OCI-LY1 (cell line): ENCODE measurements at regions not wholly inside any gene's neighbourhood (a gene's known extent, or its start where the extent isn't known, plus 50 kb on each side); places are given as distances from the start of the nearest gene placed in this dataset.

Experiments
- H2AFZ ChIP-seq: fragments of 200-600 bp; sonication (generic), shearing (Covaris generic); 2 replicates; pipeline ENCODE4 v1.6.0; 2014; ENCODE audit warnings: antibody characterized with exemption, mild to moderate bottlenecking, low read length
- H3F3A ChIP-seq: fragments of 200-600 bp; sonication (generic), shearing (Covaris generic); 2 replicates; pipeline ENCODE4 v1.6.0; 2014; ENCODE audit warnings: mild to moderate bottlenecking, antibody characterized with exemption, low read length, moderate library complexity; ENCODE audit not compliant: insufficient read depth
- H3K27ac ChIP-seq: fragments of 200-600 bp; sonication (generic); 2 replicates; pipeline ENCODE4 v1.5.1; 2014; ENCODE audit warnings: low read length, mixed run types, mild to moderate bottlenecking, low read depth; ENCODE audit not compliant: poor library complexity, severe bottlenecking
- H3K27me3 ChIP-seq: fragments of 200-600 bp; sonication (generic); 2 replicates; pipeline ENCODE4 v1.6.0; 2014; ENCODE audit warnings: antibody characterized with exemption, mild to moderate bottlenecking, low read length, moderate library complexity; ENCODE audit not compliant: insufficient read depth
- H3K36me3 ChIP-seq: fragments of 200-600 bp; sonication (generic); 2 replicates; pipeline ENCODE4 v1.6.1; 2014; ENCODE audit warnings: mild to moderate bottlenecking, antibody characterized with exemption, low read length, moderate library complexity, mixed read lengths; ENCODE audit not compliant: insufficient read depth
- H3K4me1 ChIP-seq: fragments of 200-600 bp; sonication (generic); 2 replicates; pipeline ENCODE4 v1.5.1; 2014; ENCODE audit warnings: mild to moderate bottlenecking, low read length, moderate library complexity; ENCODE audit not compliant: insufficient read depth, severe bottlenecking
- H3K4me2 ChIP-seq: fragments of 200-600 bp; sonication (generic), shearing (Covaris generic); 2 replicates; pipeline ENCODE4 v1.6.1; 2014; ENCODE audit warnings: low read length
- H3K4me3 ChIP-seq: fragments of 200-600 bp; sonication (generic); 2 replicates; pipeline ENCODE4 v1.5.1; 2014; ENCODE audit warnings: low read length, low read depth, mild to moderate bottlenecking, mixed read lengths; ENCODE audit not compliant: poor library complexity, severe bottlenecking
- H3K79me2 ChIP-seq: fragments of 200-600 bp; shearing (Covaris generic); 2 replicates; pipeline ENCODE4 v1.6.1; 2016; ENCODE audit warnings: mixed run types, low read length, mixed read lengths; ENCODE audit not compliant: insufficient read depth
- H3K9ac ChIP-seq: fragments of 200-600 bp; sonication (generic), shearing (Covaris generic); 2 replicates; pipeline ENCODE4 v1.6.1; 2014; ENCODE audit warnings: mild to moderate bottlenecking, low read length, mixed read lengths
- H3K9me2 ChIP-seq: fragments of 200-600 bp; sonication (generic), shearing (Covaris generic); 2 replicates; pipeline ENCODE4 v1.6.1; 2014; ENCODE audit warnings: low read depth, mild to moderate bottlenecking, low read length, mixed read lengths
- H3K9me3 ChIP-seq: fragments of 200-600 bp; shearing (Covaris generic); 2 replicates; pipeline ENCODE4 v1.6.1; 2014; ENCODE audit warnings: low read length, mixed read lengths
- H4K20me1 ChIP-seq: fragments of 200-600 bp; sonication (generic), shearing (Covaris generic); 2 replicates; pipeline ENCODE4 v1.6.0; 2016; ENCODE audit warnings: mild to moderate bottlenecking, low read length; ENCODE audit not compliant: insufficient read depth
- EZH2 ChIP-seq: fragments of 200-600 bp; sonication (generic), shearing (Covaris generic); IDR thresholded peaks from 2 replicates; pipeline ENCODE4 v1.8.0; 2017; ENCODE audit warnings: borderline replicate concordance, mixed run types, mild to moderate bottlenecking, antibody characterized with exemption, low read length, moderate library complexity, mixed read lengths
- TF ChIP-seq, protein P1 (sequence below): fragments of 200-600 bp; sonication (generic), shearing (Covaris generic); IDR thresholded peaks from 2 replicates; pipeline ENCODE4 v1.5.1; 2017; ENCODE audit warnings: mild to moderate bottlenecking, antibody characterized with exemption, low read length, moderate library complexity, mixed read lengths

DNA sequence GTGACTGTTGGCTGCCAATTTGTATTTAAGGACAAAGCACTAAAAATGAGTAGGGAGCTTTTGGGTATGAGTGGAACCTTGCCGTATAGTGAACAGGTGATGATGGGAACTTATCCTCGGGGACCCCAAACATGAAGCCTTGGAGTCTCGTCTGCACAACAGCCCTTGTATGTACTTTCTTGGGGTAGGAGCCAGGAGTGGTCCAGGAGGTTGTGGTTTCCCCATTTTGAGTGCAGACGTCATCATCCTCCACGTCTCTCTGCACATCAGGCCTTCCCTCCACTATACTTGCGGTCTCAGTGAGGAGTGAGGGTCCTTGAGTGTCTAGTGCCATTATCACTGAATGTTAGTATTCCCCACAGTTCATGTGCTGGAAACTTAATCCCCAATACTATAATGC, 101.5 kb upstream of the HS6ST1 start:
- Histone ChIP-seq H3K9me2 (no peaks in the 10 kb centered on the region), H3K27ac (no peak overlapping the region), H3K9me3 (no peaks in the 10 kb centered on the region), H3K4me2 (no peak overlapping the region), H4K20me1 (no peaks in the 10 kb centered on the region), H2AFZ (no peak overlapping the region), H3K9ac (no peak overlapping the region), H3K79me2 (no peaks in the 10 kb centered on the region), H3F3A (no peaks in the 10 kb centered on the region), H3K27me3 (no peaks in the 10 kb centered on the region), H3K36me3 (no peaks in the 10 kb centered on the region), H3K4me3 (no peak overlapping the region), H3K4me1 (no peaks in the 10 kb centered on the region)
- TF ChIP-seq EZH2: no peak
- TF ChIP-seq, protein P1, sequence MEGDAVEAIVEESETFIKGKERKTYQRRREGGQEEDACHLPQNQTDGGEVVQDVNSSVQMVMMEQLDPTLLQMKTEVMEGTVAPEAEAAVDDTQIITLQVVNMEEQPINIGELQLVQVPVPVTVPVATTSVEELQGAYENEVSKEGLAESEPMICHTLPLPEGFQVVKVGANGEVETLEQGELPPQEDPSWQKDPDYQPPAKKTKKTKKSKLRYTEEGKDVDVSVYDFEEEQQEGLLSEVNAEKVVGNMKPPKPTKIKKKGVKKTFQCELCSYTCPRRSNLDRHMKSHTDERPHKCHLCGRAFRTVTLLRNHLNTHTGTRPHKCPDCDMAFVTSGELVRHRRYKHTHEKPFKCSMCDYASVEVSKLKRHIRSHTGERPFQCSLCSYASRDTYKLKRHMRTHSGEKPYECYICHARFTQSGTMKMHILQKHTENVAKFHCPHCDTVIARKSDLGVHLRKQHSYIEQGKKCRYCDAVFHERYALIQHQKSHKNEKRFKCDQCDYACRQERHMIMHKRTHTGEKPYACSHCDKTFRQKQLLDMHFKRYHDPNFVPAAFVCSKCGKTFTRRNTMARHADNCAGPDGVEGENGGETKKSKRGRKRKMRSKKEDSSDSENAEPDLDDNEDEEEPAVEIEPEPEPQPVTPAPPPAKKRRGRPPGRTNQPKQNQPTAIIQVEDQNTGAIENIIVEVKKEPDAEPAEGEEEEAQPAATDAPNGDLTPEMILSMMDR: no peak

DNA sequence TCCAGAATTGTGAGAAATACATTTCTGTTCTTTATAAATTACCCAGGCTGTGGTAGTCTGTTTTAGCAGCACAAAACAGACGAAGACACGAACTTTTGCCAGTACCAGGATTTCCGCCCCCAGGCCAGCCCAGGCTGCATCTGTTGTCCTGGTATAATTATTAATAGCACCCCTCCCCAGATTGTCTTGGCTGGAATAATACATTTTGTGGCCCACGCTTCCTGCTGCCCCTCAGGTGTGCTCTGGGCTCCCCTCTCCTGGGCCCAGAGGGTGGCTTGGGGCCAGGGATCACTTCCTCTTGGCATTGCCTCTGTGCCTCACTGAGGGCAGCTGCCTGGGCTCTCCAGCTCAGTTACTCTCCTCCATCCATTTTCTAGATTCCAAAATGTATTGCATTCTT, 102.1 kb upstream of the HS6ST1 start:
- no peak overlapping the region for H3K9ac ChIP-seq
- H3K36me3 ChIP-seq: no peaks in the 10 kb centered on the region
- no peak overlapping the region for H3K4me3 ChIP-seq
- no peaks in the 10 kb centered on the region for H3F3A ChIP-seq
- H3K27me3 ChIP-seq: no peaks in the 10 kb centered on the region
- H3K4me1 ChIP-seq: no peaks in the 10 kb centered on the region
- H3K79me2 ChIP-seq: no peaks in the 10 kb centered on the region
- H2AFZ ChIP-seq: no peak overlapping the region
- H3K9me3 ChIP-seq: no peaks in the 10 kb centered on the region
- H3K27ac ChIP-seq: no peak overlapping the region
- no peaks in the 10 kb centered on the region for H3K9me2 ChIP-seq
- H4K20me1 ChIP-seq: no peaks in the 10 kb centered on the region
- TF ChIP-seq, protein P1: no peak
- TF ChIP-seq EZH2: no peak
- no peak overlapping the region for H3K4me2 ChIP-seq

DNA sequence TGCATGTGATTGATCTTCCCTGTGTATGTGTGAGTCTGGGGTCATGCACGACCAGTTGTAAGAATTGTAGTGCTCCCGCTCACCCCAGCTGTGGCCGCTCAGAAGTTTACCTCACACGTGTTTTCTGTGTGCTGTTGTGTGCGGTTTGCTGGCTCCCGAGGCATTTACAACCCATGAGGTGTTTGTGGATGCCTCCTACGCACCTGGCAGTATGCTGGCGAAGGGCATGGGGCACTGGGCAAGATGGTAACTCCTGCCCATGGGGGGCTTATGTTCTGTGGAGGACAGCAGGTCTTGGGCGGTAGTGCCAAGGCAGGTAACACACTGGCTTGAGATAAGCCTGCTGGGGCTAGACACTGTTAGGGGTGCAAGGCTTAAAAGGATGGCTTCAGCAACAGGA, 102.6 kb upstream of the HS6ST1 start:
- Histone ChIP-seq H3K4me3 (no peak overlapping the region), H2AFZ (no peak overlapping the region), H3F3A (no peaks in the 10 kb centered on the region), H3K4me2 (no peak overlapping the region), H3K9ac (no peak overlapping the region), H3K27me3 (no peaks in the 10 kb centered on the region), H3K36me3 (no peaks in the 10 kb centered on the region), H3K9me3 (no peaks in the 10 kb centered on the region), H3K9me2 (no peaks in the 10 kb centered on the region), H4K20me1 (no peaks in the 10 kb centered on the region), H3K4me1 (no peaks in the 10 kb centered on the region), H3K79me2 (no peaks in the 10 kb centered on the region), H3K27ac (no peak overlapping the region)
- TF ChIP-seq, protein P1: no peak
- TF ChIP-seq EZH2: no peak
